Ectodermal cell (in vitro differentiated cells): ENCODE measurements at regions not wholly inside any gene's neighbourhood (a gene's known extent, or its start where the extent isn't known, plus 50 kb on each side); places are given as distances from the start of the nearest gene placed in this dataset.

Source experiments
- H3K27ac ChIP-seq: 2 replicates; pipeline ENCODE4 v1.7.0; 2013; ENCODE audit warnings: mild to moderate bottlenecking, low read depth, low read length; ENCODE audit not compliant: insufficient read depth, poor library complexity, severe bottlenecking
- H3K27me3 ChIP-seq: 2 replicates; pipeline ENCODE4 v1.7.0; 2013; ENCODE audit warnings: mild to moderate bottlenecking, low read length; ENCODE audit not compliant: insufficient read depth, control insufficient read depth, poor library complexity, severe bottlenecking
- H3K36me3 ChIP-seq: one replicate; pipeline ENCODE4 v1.7.0; 2013; ENCODE audit warnings: low read length; ENCODE audit not compliant: control insufficient read depth, insufficient read depth
- H3K4me1 ChIP-seq: one replicate; pipeline ENCODE4 v1.7.0; 2013; ENCODE audit warnings: low read length; ENCODE audit not compliant: control insufficient read depth, insufficient read depth
- H3K4me3 ChIP-seq: 2 replicates; pipeline ENCODE4 v1.7.0; 2013; ENCODE audit warnings: low read depth, low read length, control low read depth; ENCODE audit not compliant: insufficient read depth
- H3K9me3 ChIP-seq: 2 replicates; pipeline ENCODE4 v1.7.0; 2013; ENCODE audit warnings: mild to moderate bottlenecking, low read length, moderate library complexity; ENCODE audit not compliant: control insufficient read depth
- WGBS, 2 experiments: methylation state at CpG; one replicate each; pipeline ENCODE4 v1.1.7; 2013; ENCODE audit warnings: missing lambda C conversion rate in 2 of 2; 5-methylcytosine and 5-hydroxymethylcytosine counted together

DNA sequence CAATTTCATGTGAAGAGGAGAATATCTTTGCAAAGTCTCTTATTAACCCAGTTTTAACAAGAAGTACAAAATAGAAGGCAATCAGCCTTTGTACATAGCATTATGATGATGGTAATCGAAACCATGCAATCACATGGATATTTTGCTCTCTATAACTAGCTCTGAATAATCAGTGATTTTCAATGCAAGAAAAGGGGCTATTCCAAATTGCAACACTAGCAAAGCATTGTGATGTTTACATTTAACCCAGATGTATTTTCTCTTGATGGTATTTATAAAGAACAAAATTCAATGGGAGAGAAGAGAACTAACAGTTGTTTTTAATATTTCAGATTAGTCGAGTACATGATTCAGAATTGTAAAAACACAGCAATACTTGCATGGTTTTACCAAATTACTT is 437.5 kb upstream of the DMAC1 start:
- Histone ChIP-seq H3K4me1 (peaks cover 12% of the 10 kb centered on the region), H3K9me3 (no peaks in the 10 kb centered on the region), H3K36me3 (no peaks in the 10 kb centered on the region), H3K27me3 (no peaks in the 10 kb centered on the region), H3K4me3 (no peak overlapping the region), H3K27ac (no peak overlapping the region)
- 91 to 100% methylated on average over 1 to 2 of the region's 2 CpGs for WGBS, 2 experiments

DNA sequence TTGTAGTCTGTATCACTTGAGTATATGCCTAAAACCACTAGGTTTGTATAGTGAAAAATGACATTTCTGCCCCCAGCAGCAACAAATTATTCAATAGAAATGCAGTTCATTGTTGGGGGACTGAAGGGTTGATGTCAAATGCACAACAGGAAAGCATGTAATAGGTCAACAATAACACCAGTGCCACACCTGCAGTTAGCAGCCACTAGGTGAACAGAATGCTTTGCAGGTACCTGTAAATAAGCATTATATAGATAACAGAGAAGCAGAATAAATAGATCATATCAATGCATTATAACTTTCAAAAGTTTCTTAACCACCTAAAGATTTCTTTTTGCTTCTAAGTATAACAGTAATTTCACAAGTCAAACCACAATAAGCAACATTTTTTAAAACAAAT is 435.9 kb upstream of the DMAC1 start:
- H3K9me3 ChIP-seq, result no peaks in the 10 kb centered on the region

DNA sequence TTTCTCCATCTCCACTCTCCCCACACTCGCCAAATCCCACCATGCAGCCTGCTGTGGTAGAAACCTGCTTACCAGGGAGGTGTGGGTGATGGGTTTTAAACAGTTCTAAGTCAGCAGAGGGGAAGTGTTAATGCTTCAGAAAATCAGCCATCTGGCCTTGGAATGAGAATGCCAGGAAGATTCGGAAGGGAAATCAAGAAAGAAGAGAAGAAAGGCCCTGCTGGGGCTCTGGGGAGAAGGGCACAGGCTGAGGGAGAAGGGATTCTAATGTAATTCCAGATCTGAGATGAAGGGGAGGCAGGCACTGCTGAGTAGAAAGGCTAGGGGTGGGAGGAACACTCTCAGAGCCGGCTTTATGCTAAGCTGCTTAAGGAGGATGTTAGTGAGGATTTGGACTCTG is 434.7 kb upstream of the DMAC1 start:
- peak overlapping the region; percentile 28 for H3K27ac ChIP-seq
- WGBS, 2 experiments, result 7 to 22% methylated on average over 2 to 3 of the region's 3 CpGs

More for the DNA sequence above, 435.9 kb upstream of the DMAC1 start:
- Histone ChIP-seq H3K27ac (no peak overlapping the region), H3K36me3 (no peaks in the 10 kb centered on the region), H3K4me1 (peaks cover 12% of the 10 kb centered on the region), H3K4me3 (no peak overlapping the region), H3K27me3 (no peaks in the 10 kb centered on the region)

GRCh38 chr9:8232726-8233125 is 433.1 kb upstream of the DMAC1 start:
- WGBS, 2 experiments, result 91 to 94% methylated on average over 2 of the region's 2 CpGs
- no peak overlapping the region for H3K4me3 ChIP-seq
- no peak overlapping the region for H3K27ac ChIP-seq
- no peaks in the 10 kb centered on the region for H3K9me3 ChIP-seq
- peaks cover 12% of the 10 kb centered on the region for H3K4me1 ChIP-seq
- no peaks in the 10 kb centered on the region for H3K27me3 ChIP-seq
- no peaks in the 10 kb centered on the region for H3K36me3 ChIP-seq

More for the DNA sequence above, 434.7 kb upstream of the DMAC1 start:
- H3K4me3 ChIP-seq, result no peak overlapping the region
- no peaks in the 10 kb centered on the region for H3K27me3 ChIP-seq
- peaks cover 12% of the 10 kb centered on the region for H3K4me1 ChIP-seq
- no peaks in the 10 kb centered on the region for H3K36me3 ChIP-seq
- H3K9me3 ChIP-seq, result no peaks in the 10 kb centered on the region

DNA sequence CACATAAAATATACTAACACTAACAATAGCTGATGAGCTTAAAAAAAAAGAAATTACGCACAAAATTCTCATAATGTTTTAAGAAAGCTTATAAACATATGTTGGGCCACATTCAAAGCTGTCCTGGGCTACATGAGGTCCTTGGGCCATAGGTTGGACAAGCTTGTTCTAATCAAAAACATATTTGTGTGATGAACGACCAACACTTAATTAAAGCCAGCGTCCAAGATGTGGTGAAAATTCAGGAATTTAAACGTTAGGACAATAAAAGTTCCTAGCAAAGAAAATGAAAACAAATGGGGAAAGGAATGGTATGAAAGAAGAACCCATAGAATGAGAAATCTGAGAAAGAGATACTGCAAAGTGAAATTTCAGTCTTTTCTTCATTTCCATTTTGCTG is 429.6 kb upstream of the DMAC1 start:
- Histone ChIP-seq H3K9me3 (no peaks in the 10 kb centered on the region), H3K27me3 (no peaks in the 10 kb centered on the region), H3K4me3 (no peak overlapping the region), H3K27ac (no peak overlapping the region), H3K4me1 (peaks cover 9% of the 10 kb centered on the region), H3K36me3 (no peaks in the 10 kb centered on the region)
- 81 to 90% methylated on average over 4 of the region's 4 CpGs for WGBS, 2 experiments

DNA sequence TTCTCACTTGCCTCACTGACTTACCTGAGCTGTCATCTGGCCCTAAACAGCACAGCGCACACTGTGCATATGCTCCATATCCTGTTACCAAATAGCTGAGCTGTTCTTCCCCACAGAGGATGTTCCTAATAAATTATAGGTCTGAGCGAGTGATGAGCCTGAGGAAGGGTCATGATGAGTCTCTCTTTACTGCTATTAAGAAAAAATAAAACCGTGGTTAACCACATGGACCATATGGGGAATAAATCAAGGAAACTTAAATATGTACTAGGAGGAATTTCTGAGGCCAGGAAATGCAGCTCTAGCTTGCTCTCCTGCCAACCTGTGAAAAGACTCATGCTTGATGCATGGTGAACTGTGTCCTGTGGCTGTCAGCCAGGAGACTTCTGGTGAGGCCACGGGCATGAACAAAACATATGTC is 424.8 kb upstream of the DMAC1 start:
- 95 to 97% methylated on average over 4 of the region's 4 CpGs for WGBS, 2 experiments
- H3K4me1 ChIP-seq, result no peaks in the 10 kb centered on the region
- H3K9me3 ChIP-seq, result no peaks in the 10 kb centered on the region
- no peaks in the 10 kb centered on the region for H3K27me3 ChIP-seq
- H3K36me3 ChIP-seq, result no peaks in the 10 kb centered on the region
- no peak overlapping the region for H3K4me3 ChIP-seq
- H3K27ac ChIP-seq, result no peak overlapping the region

DNA sequence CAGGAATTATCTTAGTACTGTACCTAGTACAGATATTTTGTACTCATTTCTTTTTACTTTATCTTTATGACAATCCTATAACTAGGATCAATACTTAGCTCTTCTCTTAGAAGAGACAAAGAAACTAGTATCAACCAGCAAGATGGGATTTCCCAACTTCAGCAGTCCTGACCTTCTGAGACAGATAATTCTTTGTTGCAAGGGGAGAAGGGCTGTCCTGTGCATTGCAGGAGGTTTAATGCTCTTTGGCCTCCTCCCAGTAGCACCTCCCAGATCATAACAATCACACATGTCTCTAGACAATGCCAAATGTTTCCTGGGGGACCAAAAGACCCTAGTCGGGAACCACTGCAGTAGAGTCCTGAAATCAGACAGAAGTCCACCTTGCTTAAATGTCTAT is 424.3 kb upstream of the DMAC1 start:
- Histone ChIP-seq H3K9me3 (no peaks in the 10 kb centered on the region), H3K27me3 (no peaks in the 10 kb centered on the region), H3K27ac (no peak overlapping the region), H3K4me1 (no peaks in the 10 kb centered on the region), H3K4me3 (no peak overlapping the region), H3K36me3 (no peaks in the 10 kb centered on the region)
- WGBS, 2 experiments, result 94 to 96% methylated on average over 1 of the region's 1 CpG

GRCh38 chr9:8221462-8221861 is 421.9 kb upstream of the DMAC1 start:
- no peaks in the 10 kb centered on the region for H3K36me3 ChIP-seq
- WGBS, 2 experiments, result 63 to 72% methylated on average over 3 to 4 of the region's 4 CpGs
- H3K4me3 ChIP-seq, result no peak overlapping the region
- no peaks in the 10 kb centered on the region for H3K27me3 ChIP-seq
- H3K9me3 ChIP-seq, result no peaks in the 10 kb centered on the region
- H3K4me1 ChIP-seq, result no peaks in the 10 kb centered on the region
- H3K27ac ChIP-seq, result no peak overlapping the region

GRCh38 chr9:8208465-8208864 is 408.9 kb upstream of the DMAC1 start:
- Histone ChIP-seq H3K27ac (no peak overlapping the region), H3K36me3 (no peaks in the 10 kb centered on the region), H3K4me1 (no peaks in the 10 kb centered on the region), H3K4me3 (no peak overlapping the region), H3K9me3 (no peaks in the 10 kb centered on the region), H3K27me3 (no peaks in the 10 kb centered on the region)
- 91 to 92% methylated on average over 2 of the region's 2 CpGs for WGBS, 2 experiments

GRCh38 chr9:8207596-8207995 is 408.0 kb upstream of the DMAC1 start:
- Histone ChIP-seq H3K27ac (no peak overlapping the region), H3K4me1 (no peaks in the 10 kb centered on the region), H3K27me3 (no peaks in the 10 kb centered on the region), H3K36me3 (no peaks in the 10 kb centered on the region), H3K4me3 (no peak overlapping the region), H3K9me3 (no peaks in the 10 kb centered on the region)
- 92 to 100% methylated on average over 1 of the region's 1 CpG for WGBS, 2 experiments

- no peak overlapping the region for H3K4me3 ChIP-seq
- no peak overlapping the region for H3K27ac ChIP-seq
- 50 to 54% methylated on average over 2 of the region's 2 CpGs for WGBS, 2 experiments
- H3K4me1 ChIP-seq, result no peaks in the 10 kb centered on the region
- no peaks in the 10 kb centered on the region for H3K27me3 ChIP-seq
- no peaks in the 10 kb centered on the region for H3K36me3 ChIP-seq
- no peaks in the 10 kb centered on the region for H3K9me3 ChIP-seq
Measured at GRCh38 chr9:8206720-8207119, 407.1 kb upstream of the DMAC1 start.
